ENCODE measurements at regions not wholly inside any gene's neighbourhood (a gene's known extent, or its start where the extent isn't known, plus 50 kb on each side); places are given as distances from the start of the nearest gene placed in this dataset.

DNA sequence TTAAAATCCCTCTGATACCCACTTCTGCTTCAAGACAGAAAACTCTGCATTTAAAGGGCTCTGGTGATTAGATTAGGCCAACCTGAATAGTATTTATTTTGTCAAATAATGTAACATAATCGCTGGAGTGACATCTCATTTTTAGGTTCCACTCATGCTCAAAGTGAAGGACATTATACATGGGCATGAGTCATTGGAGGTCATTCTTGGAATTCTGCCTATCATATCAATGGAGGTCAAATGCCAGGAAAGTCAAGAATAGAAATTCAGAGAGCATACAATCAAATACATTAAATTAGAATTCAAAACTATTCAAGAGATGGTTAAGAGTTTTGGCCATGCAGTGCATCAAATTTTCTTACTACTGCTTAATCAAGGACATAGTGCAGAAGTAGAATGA is 50.8 kb upstream of the PRSS1 start:
- in situ Hi-C loops (cut with MboI; ENCODE audit: low sequenced_read_pairs): no loop called here

DNA sequence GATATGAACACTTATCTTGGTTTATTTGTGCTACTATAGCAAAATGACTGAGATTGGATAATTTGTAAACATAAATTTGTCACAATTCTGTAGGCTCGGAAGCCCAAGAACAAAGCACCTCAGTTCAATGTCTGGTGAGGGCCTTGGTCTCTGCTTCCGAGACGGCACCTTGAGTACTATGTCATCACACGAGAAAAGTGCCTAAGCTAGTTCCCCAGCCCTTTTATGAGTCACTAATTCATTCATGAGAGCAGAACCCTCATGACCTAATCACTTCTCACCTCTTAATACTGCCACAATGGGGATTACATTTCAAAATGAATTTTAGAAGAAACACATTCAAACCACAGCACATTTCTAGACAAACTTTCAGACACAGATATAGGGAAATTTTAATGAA is 52.0 kb upstream of the PRSS1 start:
- in situ Hi-C loops (cut with MboI; ENCODE audit: low sequenced_read_pairs): no loop called here

DNA sequence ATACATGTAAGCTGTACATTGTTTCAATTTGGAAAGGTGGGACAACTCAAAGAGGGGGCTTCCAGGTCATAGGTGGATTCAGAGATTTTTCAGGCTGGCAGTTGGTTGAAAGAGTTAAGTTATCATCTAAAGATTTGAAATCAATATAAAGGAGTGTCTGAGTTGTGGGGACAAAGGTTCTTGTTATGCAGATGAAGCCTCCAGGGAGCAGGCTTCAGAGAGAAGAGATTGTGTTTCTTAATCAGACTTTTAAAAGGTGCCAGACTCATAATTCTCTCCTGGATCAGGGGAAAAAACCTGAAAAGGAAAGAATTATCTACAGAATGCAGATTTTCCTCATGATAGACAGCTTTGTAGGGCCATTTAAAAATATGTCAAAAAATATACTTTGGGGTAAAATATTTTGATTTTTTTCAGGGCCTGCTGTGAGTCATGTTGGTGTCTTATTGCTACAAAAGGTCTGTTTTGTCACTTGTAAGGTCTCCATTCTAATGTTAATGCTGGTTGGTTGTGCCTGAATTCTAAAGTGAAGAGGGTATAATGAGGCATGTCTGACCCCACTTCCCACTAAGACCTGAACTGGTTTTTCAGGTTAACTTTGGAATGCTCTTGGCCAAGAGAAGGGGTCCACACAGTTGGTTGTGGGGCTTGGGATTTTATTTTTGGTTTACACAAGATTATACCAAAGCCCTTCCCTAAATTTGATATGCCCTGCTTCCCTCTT is 52.7 kb upstream of the PRSS1 start:
- in situ Hi-C loops (cut with MboI; ENCODE audit: low sequenced_read_pairs): no loop called here

DNA sequence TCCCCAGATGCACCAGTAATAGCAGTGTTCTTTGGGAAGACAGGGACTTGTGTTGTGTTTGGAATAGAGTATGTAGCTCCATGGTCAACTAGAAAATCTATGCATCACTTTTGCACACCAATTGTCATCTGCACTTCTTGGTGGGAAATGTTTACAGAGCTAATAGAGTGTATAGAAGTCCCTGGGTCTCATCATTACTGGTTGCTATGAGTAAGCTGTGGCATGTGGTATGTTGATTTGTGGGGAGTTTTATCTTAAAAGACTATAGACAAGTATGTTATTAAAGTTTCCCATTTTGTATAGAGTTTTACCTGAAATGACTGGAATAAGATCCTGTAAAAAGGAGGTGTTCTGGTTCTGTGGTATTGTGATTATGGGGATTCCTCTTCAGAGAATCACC is 55.4 kb upstream of the PRSS1 start:
- in situ Hi-C loops (cut with MboI; ENCODE audit: low sequenced_read_pairs): no loop called here

DNA sequence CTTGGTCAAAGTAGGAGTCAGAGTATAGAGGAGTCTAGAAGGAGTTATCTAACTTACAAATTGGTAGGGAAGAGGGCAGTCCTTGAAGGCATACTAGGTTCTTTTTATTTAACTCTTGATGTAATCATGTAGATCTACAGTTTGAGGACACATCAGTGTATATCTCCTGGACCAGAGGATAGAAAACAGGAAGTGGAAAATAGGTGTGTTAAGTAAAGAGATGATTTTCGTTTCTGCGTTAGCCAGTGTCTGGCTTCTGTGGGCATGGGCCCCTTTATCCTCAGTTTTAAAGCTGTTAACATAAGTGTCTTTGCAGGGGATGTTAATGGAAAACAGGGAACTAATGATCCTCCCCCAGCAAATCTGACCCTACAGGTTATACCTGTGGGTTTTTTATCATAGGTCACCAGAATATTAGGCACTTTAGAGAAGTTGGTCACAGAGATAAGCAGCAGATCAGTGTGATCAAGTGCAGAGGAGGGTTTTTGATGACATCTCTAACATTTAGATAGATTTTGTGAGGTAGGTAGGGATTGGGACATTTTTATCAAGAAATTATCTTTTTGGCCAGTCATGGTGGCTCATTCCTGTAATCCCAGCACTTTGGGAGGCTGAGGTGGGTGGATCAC is 58.6 kb upstream of the PRSS1 start:
- in situ Hi-C loops (cut with MboI; ENCODE audit: low sequenced_read_pairs): no loop called here

DNA sequence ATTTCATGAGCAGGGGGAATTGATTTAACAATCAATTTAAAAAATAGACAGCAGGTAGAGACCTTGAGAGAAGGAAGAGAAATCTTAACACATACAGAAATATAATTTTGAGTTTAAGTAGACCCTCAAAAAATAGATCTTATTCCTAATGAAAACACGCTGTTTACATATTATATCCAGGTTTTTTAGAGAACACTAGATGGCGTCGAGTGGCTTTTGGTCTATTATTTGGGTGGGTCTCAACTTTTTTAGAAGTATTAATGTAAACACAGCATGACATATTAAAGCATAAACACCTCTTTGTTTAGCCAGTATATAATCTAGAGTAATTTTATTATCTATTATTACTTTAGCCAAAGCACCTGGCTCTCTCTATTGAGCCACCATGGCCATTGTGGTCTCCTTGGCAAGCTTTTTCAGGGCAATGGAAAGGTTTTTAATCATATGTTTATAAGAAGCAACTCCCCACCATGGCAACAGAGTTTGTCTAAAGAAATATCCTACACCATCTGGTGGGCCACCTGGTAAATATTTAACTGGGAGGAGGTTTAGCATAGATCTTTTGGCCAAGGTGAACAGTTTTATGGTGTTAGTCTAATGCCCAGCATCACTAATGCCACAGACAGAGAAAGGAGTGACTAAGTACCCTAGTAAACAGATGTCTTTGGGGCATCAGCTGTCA is 59.7 kb upstream of the PRSS1 start:
- in situ Hi-C loops (cut with MboI; ENCODE audit: low sequenced_read_pairs): no loop called here

DNA sequence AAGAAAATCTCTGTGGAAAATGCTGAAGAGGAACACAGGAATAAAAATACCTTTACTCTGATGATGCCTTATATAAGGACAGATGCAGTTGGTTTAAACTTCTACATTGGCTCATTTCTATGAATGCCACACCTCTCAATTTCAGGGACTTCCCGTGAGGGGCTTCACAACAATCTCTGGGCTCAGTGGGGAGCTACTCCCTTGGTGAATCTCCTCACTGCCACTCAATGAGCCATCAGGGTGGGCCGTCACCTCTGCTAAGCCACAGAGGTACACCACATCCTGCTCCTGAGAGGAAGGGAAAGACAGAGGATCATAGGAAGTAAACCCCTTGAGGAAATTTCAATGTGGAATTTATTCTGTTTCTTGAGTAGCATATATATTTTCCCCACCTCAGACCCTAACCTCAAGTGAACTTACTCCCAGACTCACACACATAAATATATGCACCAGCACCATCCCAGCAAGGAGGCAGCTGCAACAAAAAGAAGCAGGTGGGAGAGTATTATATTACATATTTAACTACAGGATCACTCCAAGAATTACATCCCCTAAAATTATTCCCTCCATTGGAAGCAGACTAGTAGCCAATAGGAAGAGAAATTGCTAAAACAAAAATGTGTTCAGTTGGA is 63.3 kb upstream of the PRSS1 start:
- in situ Hi-C loops (cut with MboI; ENCODE audit: low sequenced_read_pairs): no loop called here

DNA sequence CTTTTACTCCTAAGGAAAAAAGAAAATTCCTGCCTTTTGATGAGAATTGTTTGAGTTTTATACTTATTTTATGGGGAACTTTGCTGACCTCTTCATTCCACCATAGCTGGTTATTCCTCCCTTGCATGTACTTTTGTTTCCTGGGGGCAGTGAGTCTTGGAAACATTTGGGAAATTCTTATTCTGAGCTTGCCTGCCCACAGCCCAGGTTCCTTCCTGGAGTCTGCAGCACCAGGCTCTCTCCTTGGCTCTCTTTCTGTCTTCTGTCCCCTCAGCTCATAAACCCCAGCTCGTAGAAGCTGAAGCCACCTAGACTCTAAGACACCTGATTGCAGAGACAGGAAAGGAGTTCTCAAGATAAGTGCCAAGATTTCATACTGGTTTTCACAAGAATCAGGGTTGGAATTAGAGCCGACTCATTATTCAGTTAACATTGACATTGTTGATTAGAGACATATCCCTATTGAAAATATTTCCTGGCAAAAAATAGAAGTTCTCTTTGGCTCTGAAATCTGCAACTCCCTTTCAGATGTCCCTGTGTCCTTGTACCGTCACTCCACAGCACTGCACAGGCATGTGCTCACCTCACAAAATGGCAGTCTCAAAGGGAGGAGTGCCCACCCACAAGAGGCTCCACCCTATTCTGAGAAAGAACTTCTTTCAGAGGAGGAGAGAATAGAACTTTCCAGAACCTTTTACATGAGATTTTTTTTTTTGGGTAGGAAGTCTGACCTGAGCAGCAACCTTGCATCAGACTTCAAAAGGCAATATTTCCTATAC is 67.8 kb upstream of the PRSS1 start:
- in situ Hi-C loops (cut with MboI; ENCODE audit: low sequenced_read_pairs): no loop called here

DNA sequence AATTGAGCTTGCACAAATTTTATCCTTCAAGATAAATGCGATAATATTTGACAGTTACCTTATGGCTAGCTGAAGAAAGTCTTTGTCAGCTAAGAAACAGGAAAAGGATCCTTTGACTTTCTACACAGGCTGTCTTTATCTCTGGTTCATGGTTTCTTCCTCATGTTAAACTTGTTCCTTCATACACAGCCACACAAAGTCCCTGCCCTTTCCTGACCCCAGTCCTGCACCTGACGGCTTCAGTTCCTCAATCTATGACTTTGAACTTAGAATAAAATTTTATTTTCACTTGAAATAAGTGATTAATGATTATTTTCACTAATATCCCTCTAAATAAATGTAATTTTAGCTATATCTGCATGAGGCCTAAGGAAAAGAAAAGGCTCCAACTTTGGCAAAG is 77.8 kb upstream of the PRSS1 start:
- in situ Hi-C loops (cut with MboI; ENCODE audit: low sequenced_read_pairs): no loop called here

DNA sequence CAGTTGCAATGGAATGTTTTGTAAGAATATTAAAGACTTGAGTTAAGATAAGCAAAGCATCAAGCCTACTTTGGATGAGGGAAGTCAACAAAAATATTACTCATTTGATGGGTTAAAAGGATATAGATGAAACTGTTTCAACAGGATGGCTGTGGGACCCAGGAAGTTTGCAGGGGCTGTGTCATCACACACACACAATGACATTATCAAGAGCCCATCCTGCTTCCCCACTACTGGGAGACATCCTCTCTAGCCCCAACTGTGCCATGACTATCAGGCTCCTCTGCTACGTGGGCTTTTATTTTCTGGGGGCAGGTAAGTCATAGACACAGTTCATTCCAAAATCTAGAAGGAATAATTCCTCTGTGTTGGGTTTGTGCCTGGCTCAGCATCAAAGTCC is 78.8 kb upstream of the PRSS1 start:
- in situ Hi-C loops (cut with MboI; ENCODE audit: low sequenced_read_pairs): no loop called here

DNA sequence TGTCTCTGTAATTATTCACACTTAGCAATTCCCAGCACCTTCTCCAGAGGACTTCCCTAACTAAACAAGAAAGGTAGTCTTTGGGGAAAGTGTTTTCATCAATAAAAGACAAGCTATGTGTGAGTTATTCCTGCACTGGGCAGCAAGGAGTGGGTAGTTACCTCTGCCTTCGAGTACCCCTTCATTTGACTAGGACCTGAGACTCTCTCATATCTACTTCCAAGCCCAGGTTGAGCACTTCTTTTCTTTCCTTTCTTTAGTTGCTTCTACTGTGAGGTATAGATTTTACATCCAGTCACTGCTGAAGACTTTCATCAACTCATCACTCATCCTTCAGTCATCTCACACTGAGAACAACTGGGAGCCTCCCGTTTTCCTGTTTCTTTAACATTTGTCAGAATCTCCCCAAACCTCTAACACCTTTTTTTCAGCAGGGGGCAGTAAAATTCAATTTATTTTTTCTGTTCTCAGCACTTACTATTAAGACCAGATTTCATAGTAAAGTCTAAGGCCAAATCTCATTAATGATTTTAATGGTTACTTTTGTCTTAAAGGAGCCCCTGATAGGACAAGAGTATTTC is 80.1 kb upstream of the PRSS1 start:
- in situ Hi-C loops (cut with MboI; ENCODE audit: low sequenced_read_pairs): no loop called here

DNA sequence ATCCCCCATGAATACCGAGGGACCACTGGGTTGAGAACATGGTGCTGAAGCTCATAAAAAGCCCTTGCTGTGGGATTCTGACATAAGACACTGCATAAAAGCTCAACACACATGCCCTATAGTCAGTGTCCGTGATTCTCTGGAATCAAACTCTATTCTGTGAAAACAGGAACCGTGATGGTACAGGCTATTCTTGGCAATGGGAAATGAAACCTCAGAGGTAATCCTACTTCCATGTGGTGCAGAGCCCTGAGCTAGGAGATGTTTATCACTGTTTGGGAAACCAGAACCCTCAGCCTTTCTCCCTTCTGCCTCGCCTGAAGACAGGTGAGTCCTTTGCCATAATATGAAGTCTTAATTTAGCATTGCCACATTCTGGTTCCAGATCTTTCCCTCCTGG is 80.8 kb upstream of the PRSS1 start:
- in situ Hi-C loops (cut with MboI; ENCODE audit: low sequenced_read_pairs): no loop called here

DNA sequence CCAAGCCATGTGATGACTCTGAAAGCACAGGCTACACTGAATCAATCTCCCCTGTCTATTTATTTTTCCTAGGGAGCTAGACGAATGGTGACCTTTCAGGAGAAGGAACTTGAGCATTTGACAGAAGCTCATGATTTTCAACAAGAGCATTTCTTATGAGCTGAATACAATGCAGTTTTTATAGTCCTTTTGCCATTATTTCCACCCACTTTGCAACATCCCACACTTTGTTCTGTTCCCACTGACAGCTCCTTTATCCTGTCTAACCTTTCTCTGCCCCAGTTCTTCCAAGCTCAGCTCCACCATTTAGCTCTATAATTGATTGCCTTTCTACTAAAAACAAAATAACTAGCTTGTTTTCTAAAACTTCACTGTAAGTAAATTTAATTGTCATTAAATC is 91.9 kb upstream of the PRSS1 start:
- in situ Hi-C loops (cut with MboI; ENCODE audit: low sequenced_read_pairs): no loop called here

DNA sequence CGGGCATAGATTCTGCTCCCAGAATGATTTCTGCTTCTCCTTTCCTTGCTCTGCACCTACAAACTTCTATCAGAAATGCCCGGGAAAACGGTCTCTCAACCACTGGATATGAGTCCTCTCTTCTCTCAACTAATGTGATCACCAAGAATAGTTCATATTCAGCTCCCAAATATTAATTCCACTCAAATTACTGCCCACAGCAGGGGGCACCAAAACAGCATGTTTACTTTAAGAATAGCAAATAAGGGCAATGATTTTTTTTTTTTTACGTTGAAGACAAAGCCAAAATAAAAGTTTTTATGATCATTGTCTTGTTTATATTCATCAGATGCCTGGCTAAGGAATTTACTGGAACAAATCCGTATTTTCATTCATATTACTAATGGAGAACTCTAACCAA is 94.9 kb upstream of the PRSS1 start:
- in situ Hi-C loops (cut with MboI; ENCODE audit: low sequenced_read_pairs): no loop called here

DNA sequence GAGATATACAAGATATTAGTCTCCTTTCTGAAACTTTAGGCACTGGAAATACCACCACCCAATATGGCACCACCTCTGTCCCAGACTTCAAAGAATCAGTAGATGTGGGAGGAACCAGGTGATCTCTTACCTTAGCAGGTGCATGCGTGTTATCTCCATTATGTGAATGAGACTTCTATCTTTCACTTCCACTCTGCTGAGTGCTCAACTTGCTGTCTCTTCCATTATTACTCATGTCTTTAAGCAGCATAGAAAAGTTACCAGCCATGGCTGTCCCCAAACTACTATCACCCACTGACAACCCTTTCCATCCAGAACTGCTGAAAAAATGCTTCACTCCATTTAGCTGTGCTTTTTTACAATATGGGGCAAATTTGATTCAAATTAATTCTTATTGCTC is 101.5 kb upstream of the PRSS1 start:
- in situ Hi-C loops (cut with MboI; ENCODE audit: low sequenced_read_pairs): loop anchor here (25.0 kb wide), 1 partner anchor 140 kb away; no protein-coding TSS in a partner anchor

DNA sequence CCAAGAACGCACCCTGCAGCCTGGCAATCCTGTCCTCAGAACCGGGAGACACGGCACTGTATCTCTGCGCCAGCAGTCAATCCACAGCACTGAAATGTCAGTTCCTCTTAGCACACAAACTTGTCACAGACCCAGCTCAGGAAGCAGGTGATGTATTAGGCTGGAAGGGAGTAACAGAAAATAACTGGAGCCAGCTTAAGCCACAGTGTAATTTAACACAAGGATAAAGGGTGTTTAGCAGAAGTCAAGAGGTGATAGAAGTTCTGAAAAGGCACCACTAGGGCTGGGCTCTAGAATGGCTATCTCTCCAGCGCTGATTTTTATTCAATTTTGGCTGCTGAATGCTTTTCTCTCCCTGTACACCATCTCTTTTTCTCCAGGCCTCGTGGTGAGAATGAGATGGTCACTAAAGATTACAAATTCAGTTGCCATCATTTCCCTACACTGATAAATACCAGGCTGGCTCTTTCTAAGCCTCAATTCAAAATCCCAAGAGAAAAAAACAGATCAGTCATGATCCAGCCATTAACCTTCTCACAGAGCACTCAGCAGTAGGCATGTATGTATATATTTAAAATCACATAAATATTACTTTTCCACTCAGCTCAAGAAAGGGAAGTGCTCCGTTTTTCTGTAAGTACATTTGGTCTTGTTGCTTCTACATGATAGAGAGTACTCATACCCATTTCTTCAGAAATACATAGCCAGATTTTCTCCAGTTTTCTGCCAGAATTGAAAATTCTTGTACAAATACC is 102.7 kb upstream of the PRSS1 start:
- in situ Hi-C loops (cut with MboI; ENCODE audit: low sequenced_read_pairs): loop anchor here (25.0 kb wide), 1 partner anchor 141 kb away; no protein-coding TSS in a partner anchor

DNA sequence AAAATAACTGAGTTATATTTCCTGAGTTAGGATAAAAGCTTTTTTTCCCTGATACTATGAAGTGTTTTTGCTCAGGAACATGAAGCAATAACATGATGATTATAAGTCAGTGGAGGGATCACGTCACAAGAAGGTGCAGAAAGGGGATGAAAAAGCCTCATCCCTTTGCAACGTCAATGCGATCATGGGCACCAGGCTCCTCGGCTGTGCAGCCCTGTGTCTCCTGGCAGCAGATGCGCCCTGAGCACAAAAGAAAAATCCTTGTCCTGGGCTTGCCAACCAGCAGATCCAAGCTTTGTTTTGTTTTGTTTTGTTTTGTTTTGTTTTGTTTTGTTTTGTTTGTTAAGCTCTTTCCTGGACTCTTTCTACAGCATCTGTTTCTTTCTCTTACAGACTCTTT is 103.5 kb upstream of the PRSS1 start:
- in situ Hi-C loops (cut with MboI; ENCODE audit: low sequenced_read_pairs): loop anchor here (25.0 kb wide), 1 partner anchor 142 kb away; no protein-coding TSS in a partner anchor

DNA sequence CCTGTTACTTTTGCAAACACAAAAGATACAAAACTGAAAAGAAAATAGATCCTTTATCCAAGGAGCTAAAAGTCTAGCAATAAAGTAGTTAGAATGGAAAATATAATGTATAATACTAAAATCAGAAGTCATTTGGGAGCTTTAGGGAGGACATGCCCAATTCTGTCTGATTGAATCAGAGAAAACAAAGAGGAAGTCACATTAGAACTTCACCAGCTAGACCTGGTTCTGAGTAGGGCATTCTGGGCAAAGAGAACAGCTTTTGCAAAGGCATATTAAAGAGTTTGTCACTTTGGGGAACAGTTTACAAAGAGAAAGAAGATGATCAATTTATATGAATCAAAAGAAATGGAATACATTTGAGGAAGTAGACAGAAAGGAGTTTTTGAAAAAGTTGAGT is 107.0 kb upstream of the PRSS1 start:
- in situ Hi-C loops (cut with MboI; ENCODE audit: low sequenced_read_pairs): loop anchor here (25.0 kb wide), 1 partner anchor 145 kb away; no protein-coding TSS in a partner anchor

DNA sequence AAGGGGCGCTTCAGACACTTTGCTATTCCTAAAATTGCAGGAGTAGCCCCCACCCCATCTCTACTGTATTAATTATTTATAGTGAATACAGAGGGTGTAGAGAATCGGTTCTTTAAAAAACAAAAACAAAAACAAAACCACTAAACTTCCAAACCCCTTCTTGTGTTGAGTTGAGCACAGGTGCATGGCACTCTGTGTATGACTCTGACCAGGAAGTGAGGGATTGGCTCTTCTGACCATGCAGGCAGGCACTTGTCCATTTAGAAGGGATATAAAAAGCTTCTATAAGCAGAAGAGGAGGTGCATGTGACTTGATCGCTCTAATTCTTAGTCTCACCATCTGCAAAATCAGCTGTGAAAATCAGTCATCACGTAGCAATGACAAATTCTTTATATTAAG is 108.0 kb upstream of the PRSS1 start:
- in situ Hi-C loops (cut with MboI; ENCODE audit: low sequenced_read_pairs): loop anchor here (25.0 kb wide), 1 partner anchor 146 kb away; no protein-coding TSS in a partner anchor

DNA sequence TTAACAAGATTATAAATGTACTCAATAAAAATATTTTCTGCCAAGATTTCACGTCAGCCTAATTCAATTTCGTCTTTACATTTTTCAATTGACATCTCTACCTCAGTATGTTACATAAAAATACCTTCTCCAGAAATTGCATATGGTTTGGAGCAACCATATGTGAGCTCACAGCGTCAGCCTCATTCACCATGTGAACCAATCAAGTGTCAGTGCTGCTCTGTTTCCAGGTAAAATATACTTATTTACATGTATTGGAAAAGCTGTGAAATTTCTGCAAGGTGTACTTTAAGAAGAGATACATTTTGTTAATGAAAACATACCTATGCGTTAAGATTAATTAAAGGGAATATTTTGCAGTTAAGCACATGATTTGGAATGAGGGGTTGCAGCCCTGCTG is 110.7 kb upstream of the PRSS1 start:
- in situ Hi-C loops (cut with MboI; ENCODE audit: low sequenced_read_pairs): loop anchor here (25.0 kb wide), 1 partner anchor 149 kb away; no protein-coding TSS in a partner anchor

Measured in HL-60/S4 treated with phorbol 12-myristate 13-acetate at 8.2 ng/mL for 4 days and 3 days (cell line).